ENCODE measurements at regions not wholly inside any gene's neighbourhood (a gene's known extent, or its start where the extent isn't known, plus 50 kb on each side); places are given as distances from the start of the nearest gene placed in this dataset.

DNA sequence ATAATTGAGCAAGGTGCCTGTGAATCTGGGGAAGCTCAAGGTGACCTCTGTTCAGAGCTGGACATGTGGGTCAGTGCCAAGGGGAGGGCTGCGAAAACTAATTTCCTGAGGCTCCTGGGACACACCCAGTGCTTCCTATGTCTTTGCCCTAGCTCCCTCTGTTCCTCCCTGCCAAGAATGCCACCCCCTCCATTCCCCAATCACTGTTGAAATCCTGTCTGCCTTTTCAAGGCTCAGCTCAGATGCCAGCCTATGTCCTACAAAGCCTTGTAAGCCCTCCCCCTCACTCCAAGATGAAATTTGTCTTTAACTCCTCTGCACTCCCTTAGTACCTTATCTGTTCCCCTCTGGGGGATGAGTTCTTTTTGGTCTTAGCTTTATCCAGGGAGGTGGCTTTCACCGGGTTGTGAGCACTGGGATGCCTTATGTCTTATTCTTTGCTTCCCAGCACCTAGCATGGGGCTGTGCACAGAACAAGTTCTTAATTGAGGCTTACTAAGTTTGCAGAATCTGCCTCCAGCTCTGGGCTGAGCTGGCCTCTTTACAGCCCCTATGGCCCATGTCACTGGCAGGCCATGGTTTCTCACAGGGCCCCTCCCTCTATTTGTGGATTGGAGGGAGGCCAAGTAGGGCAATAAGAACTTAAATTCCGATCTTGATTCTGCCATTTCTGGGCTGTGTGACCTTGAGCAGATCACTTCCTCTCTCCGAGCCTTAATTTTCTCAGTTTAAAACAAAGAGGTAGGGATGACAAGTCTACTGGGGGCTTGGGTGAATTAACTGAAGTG is 51.5 kb upstream of the EPB41L1 start:
- DNase-seq (ENCODE audit: low spot score): no peak
- intact Hi-C loops (cut with DNase I): no loop called here

DNA sequence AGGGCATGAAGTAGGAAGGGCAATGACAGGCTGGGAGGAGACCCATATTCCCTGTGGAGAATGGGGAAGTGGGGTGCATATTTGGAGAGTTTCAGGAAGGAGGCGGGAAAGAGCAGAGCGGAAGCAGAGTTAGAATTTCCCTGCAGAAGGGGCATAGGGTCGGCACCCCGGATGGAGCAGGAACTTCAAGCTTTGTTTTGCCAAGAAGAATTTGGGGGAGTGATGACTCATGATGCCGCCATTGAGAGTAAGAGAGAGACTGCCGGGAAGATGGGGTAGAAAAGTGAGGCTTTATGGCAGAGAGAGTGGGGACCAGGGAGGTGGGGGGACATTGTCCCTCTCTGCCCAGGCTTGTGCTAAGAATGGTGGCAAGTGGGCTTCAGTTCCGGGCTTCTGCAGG is 50.3 kb upstream of the EPB41L1 start:
- DNase-seq (ENCODE audit: low spot score): no peak
- intact Hi-C loops (cut with DNase I): no loop called here
